ENCODE measurements at regions not wholly inside any gene's neighbourhood (a gene's known extent, or its start where the extent isn't known, plus 50 kb on each side); places are given as distances from the start of the nearest gene placed in this dataset.
A peak's percentile ranks its signal among the peaks of the same experiment; 100 is the strongest.
"Not testable (repeated sequence)": the region's sequence is repeated elsewhere in the genome, so short reads cannot be mapped to it uniquely, and the experiment has no call there.

DNA sequence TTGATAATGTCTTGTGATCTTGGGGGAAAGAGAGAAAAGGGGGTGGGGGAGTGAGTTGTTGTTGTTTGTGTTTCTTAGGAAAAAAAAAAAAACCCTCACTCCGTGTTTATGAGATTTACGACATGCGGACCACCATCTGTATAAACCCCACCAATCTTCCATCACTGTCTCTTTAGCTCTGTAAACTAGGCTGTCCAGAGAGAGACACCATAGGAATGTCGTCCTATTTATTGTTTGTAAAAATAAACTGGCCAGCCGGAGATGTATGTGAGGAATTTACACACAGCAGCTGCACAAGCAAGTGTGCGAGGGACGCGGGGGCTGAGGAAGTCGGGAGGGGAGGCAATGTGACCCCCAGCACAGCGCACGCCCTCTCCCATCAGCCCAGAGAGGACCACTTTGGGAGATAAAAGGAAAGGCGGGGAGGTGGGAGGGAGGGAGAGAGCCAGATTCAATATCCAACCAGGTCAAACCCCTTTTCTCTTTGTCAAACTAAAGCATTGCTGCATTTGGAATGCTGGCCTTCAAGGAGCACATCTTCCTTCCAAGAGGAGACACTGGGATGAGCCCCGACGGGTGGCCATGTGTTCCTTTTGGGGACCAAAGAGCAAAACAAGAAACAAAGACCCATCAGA, 136.2 kb upstream of the SALL1 start:
- DNase-seq (ENCODE audit: low spot score), result no peak
- FAIRE-seq, result no peak

DNA sequence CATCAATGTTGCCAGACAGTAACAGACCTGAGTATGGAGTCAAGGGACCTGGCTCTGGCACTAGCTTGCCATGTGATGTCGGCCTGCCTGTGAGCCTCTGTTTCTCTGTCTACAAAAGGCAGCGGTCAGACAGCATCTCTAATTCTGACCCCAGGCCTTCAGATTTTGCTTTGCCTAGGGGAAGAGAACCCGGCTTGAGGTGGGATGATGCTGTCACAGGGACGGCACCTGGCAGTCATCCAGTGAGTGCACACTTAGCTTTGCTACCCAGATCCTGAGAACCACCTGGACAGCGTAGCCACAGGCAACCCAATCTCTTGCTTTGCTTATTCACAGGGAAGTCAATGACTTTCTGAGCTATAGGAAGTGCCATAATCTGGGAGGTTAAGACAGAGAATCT, 135.2 kb upstream of the SALL1 start:
- FAIRE-seq, result no peak
- no peak for DNase-seq (ENCODE audit: low spot score)

- DNase-seq (ENCODE audit: low spot score) (peak; percentile 45), FAIRE-seq (peak; percentile 46)
These were observed 125.3 kb upstream of the SALL1 start for GRCh38 chr16:51276336-51276735.

- no peak for DNase-seq (ENCODE audit: low spot score)
- no peak for FAIRE-seq
These were observed 121.3 kb upstream of the SALL1 start for GRCh38 chr16:51272420-51272819.

DNA sequence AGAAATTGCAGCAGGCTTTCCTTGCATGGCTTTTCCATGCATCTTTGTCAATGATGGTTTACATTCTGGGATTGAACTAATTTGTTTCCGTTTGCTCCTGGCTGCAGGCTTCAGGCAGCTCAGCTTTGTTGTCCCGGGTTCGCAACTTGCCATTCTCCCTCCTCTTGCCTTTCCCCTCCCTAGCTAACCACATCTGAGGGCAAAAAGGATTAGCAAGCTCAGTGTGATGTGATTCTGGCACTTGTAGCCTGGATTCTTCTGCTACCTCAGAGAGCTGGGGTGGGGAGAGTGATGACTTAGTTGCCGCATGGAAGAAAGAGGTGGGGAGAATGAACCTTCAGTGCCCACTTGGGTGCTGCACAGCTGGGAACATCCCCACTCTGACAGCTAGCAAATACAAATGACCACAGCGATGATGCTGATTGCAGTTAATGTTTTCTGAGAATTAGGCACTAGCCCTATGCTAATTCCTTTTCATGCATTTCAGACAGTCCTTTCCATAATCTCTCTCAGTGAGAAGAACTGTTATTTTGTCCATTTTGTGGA, 120.2 kb upstream of the SALL1 start:
- no peak for FAIRE-seq
- DNase-seq (ENCODE audit: low spot score), result no peak

- no peak for DNase-seq (ENCODE audit: low spot score)
- FAIRE-seq, result no peak
These were observed 117.2 kb upstream of the SALL1 start for GRCh38 chr16:51268237-51268636.

GRCh38 chr16:51267681-51268080, 116.6 kb upstream of the SALL1 start:
- DNase-seq (ENCODE audit: low spot score) (no peak), FAIRE-seq (no peak)

- no peak for DNase-seq (ENCODE audit: low spot score)
- FAIRE-seq, result no peak
These were observed 111.4 kb upstream of the SALL1 start for GRCh38 chr16:51262428-51262827.

DNA sequence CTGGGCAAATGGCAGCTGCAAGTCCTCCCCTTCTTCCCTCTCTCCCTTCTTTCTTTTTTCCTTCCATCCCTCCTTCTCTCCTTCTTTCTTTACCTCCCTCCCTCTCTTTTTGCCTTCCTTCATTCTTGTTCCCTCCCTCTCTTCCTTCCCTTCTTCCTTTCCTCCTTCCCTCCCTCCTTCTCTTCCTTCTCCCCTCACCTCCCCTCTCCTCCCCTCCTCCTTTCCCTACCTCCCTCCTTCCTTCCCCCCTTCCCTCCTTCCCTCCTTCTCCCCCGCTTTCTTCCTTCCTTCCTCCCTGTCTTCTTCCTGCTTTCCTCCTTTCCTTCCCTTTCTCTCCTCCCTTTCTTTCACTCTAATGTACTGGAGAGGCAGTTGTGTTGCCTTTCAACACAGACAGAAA, 110.8 kb upstream of the SALL1 start:
- no peak for FAIRE-seq
- DNase-seq (ENCODE audit: low spot score), result no peak

GRCh38 chr16:51255349-51255972, 104.4 kb upstream of the SALL1 start:
- DNase-seq (ENCODE audit: low spot score) (no peak), FAIRE-seq (no peak)

GRCh38 chr16:51254390-51254789, 103.3 kb upstream of the SALL1 start:
- not testable (repeated sequence) for FAIRE-seq; DNase-seq (ENCODE audit: low spot score)

DNA sequence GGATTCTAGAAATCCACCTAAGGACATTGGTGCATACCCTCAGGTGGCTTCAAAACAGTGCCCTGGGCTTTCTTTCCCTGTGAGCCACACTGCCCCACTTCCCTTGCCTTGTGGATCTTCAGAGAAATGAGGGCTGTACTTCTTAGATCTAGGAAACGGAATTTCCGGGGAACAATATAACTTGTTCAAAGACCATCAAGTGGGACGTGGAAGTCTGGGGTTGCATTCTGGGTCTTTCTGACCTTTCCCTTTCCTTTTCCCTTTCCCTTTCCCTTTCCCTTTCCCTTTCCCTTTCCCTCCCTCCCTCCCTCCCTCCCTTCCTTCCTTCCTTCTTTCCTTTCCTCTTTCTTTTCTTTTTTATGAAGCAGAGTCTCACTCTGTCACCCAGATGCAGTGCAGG, 97.1 kb upstream of the SALL1 start:
- no peak for DNase-seq (ENCODE audit: low spot score)
- no peak for FAIRE-seq

DNA sequence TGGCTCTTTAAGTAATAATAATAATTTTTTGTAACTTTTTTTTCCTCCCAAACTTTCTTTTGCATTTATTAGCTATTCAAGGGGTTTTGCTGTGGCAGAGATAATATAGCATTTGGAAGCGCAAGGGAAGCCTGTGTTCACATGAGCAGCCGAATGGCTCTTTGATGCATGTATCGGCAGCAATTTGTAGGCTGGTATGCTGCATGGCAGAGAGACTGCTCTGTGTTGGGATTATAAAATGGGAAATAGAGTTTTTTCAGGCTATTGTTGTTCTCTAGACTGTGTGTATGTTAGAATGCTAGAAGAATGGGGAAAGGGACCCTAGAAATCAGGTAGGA, 94.6 kb upstream of the SALL1 start:
- FAIRE-seq, result no peak
- no peak for DNase-seq (ENCODE audit: low spot score)

DNA sequence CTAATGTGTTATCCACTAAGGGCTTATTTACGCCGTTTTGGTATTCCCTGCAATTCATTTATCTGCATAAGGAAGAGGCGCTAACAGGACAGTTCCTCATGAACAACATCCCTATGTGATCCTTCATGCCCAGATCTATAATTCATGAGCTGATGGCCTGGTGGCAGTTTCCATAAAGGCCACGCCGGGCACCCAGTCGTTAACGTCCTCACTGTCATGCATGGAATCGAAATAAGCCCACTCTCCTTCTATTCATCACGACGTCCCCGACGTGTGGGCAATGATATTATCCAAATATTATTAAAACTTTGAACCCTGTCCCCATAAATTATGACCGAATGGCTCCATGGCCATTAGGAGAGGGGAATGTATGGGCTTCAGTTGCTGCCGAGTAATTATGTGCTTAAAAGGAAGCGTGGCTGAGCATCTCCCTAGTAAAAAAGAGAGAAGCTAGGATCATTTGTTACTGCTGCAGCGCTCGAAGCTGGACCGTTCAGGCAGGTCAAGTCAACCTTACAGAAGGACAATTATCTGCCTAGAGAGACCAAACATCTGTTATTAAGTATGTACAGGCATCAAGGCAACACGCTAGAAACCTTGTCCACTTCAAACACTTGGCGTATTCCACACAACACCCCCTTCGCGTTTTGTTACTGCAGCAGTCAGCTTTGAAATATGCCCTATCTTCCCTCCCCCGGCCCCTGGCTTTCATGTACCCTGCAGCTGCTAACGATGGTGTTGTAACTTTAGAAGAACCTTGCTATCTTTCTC, 94.0 kb upstream of the SALL1 start:
- DNase-seq (ENCODE audit: low spot score) (no peak), FAIRE-seq (no peak)

GRCh38 chr16:51243936-51244436, 92.9 kb upstream of the SALL1 start:
- FAIRE-seq (no peak), DNase-seq (ENCODE audit: low spot score) (no peak)

DNA sequence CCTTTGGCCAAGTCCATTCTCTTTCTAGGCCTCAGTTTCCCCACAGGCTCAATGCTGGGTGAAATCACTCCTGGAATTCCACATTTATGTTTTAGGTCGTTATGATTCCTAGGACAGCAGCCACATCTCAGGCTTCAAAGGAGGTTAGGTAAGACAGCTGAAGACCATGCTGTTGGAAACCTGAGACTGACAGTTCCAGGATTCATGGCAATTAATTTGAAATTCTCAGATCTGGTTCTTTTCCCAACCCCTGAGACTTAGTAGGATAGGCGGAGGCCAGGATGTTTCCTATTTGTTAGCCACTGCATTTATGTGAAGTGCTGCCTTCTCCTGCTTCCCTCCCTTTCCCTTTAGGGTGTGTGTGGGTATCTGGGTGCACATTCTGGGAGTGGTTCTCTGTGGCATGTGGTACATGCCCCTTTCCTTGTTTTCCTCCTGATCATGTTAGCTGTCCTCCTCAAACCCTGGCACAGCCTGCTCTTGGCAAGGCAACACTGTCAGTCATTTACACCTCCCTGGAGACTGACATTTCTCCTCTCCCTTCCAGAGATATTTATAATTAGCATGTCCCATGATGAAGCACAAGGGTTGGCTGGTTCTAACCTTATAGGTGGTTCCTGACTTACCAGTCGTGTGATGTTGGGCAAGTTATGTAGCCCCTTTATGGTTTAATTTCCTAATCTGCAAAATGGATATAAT, 91.4 kb upstream of the SALL1 start:
- DNase-seq (ENCODE audit: low spot score) (no peak), FAIRE-seq (no peak)

GRCh38 chr16:51239196-51239595, 88.1 kb upstream of the SALL1 start:
- FAIRE-seq, result no peak

GRCh38 chr16:51237861-51238378, 86.8 kb upstream of the SALL1 start:
- DNase-seq (ENCODE audit: low spot score) (no peak), FAIRE-seq (no peak)

More at GRCh38 chr16:51239196-51239595, 88.1 kb upstream of the SALL1 start:
- DNase-seq (ENCODE audit: low spot score), result no peak

DNA sequence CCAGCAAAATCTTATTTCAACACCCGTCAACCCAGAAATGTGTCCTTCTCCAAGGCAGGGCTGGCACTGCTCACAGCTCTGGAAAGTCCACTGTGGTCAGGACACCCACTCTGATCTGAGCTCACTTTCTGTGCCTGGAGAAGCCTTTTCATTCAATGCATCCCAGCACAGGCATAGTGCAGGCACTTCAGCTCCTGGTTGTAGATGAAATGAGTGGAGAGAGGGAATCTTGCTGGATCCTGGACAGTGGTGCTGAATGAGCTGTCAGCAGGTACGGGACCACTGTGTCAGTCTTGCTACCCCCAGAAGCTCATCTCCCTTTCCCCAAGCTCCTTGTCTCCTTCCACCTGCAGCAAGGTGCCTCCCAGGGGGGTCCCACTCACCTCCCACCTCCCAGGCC, 86.1 kb upstream of the SALL1 start:
- FAIRE-seq, result no peak
- DNase-seq (ENCODE audit: low spot score), result no peak

DNA sequence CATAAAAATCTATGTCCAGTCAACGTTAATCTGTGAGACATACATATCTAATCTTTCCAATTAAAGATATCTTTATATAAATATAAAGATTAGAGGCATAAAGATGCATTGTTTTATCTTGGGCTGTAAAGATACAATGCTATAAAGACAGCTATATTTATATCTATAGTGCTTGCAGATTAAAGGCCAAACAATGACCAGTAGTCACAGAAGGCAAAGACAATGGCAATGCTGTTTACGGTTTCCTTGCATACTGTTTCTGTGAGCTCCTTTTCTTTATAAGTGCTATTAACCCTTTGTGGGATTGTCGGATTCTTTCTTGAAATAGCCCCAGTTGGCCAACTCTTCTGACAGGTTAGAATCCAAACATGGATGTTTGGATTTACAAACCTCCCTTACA, 85.5 kb upstream of the SALL1 start:
- FAIRE-seq (no peak), DNase-seq (ENCODE audit: low spot score) (no peak)

- no peak for FAIRE-seq
- DNase-seq (ENCODE audit: low spot score), result no peak
These were observed 80.6 kb upstream of the SALL1 start for GRCh38 chr16:51231702-51232101.
